Right lobe of liver (tissue), 4 donors: ENCODE measurements at regions not wholly inside any gene's neighbourhood (a gene's known extent, or its start where the extent isn't known, plus 50 kb on each side); places are given as distances from the start of the nearest gene placed in this dataset.

Source experiments
- POLR2A ChIP-seq: fragments of 450-650 bp; IDR thresholded peaks from one replicate; pipeline ENCODE4 v1.6.1; 2017; ENCODE audit warnings: antibody characterized with exemption, mild to moderate bottlenecking
- TF ChIP-seq, protein P1 (sequence below), 4 donors: fragments of 200-600 bp in 3 of 4; fragments of 450-650 bp in 1 of 4; IDR thresholded peaks; one replicate each; pipeline versions ENCODE4 v1.5.1 to v1.8.0; 2016 to 2022; ENCODE audit warnings: antibody characterized with exemption in 4 of 4, mild to moderate bottlenecking in 2 of 4
- donor health status: DM: no; HTN: no; CAD: no.
- donor health status: DM: no; HTN: no; CAD: no.
- donor health status: DM: no; HTN: yes; CAD: no.

- TF ChIP-seq, protein P1, sequence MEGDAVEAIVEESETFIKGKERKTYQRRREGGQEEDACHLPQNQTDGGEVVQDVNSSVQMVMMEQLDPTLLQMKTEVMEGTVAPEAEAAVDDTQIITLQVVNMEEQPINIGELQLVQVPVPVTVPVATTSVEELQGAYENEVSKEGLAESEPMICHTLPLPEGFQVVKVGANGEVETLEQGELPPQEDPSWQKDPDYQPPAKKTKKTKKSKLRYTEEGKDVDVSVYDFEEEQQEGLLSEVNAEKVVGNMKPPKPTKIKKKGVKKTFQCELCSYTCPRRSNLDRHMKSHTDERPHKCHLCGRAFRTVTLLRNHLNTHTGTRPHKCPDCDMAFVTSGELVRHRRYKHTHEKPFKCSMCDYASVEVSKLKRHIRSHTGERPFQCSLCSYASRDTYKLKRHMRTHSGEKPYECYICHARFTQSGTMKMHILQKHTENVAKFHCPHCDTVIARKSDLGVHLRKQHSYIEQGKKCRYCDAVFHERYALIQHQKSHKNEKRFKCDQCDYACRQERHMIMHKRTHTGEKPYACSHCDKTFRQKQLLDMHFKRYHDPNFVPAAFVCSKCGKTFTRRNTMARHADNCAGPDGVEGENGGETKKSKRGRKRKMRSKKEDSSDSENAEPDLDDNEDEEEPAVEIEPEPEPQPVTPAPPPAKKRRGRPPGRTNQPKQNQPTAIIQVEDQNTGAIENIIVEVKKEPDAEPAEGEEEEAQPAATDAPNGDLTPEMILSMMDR (IDR thresholded peaks at IDR 0.05): no peak
- no peak for TF ChIP-seq POLR2A
Measured at GRCh38 chr5:41600731-41601130, 90.3 kb upstream of the PLCXD3 start.
